GM21447 (cell line): ENCODE measurements at regions not wholly inside any gene's neighbourhood (a gene's known extent, or its start where the extent isn't known, plus 50 kb on each side); places are given as distances from the start of the nearest gene placed in this dataset.

Source experiments
- ATAC-seq: cut with Tn5 transposase; IDR thresholded peaks from one replicate; pipeline ENCODE4 v1.9.1; 2021; ENCODE audit not compliant: unreplicated experiment

- no peak for ATAC-seq
Measured at GRCh38 chr3:106018929-106019550, 150.2 kb upstream of the CBLB start.

GRCh38 chr3:106022913-106023312, 154.1 kb upstream of the CBLB start:
- no peak for ATAC-seq

DNA sequence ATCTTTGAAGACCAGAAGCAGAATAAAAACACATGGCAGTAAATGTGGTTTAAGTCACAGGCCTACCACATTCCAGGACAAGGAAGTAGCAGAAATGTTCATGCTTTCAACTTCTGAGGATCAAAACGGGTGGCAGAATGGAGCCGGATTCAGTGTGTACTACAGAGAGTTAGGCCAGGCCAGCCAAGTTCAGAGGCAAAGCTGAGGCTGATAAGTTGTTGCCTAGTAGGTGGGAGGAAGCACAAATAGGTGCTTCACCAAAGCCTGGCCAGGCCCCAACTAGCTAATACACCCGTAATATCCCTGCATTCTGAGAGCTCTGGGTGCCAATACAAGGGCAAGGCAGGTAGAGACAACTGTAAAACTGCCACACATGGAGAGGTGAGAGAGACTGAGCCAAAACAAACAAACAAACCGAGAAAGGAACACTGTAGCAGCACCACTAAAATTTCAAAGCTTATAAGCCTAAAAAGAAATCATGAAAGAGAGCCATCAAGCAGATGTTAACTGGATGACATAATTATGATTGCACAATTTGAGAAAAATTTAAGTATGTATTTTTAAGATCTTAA, 156.4 kb upstream of the CBLB start:
- no peak for ATAC-seq

GRCh38 chr3:106029954-106030626, 161.3 kb upstream of the CBLB start:
- no peak for ATAC-seq

DNA sequence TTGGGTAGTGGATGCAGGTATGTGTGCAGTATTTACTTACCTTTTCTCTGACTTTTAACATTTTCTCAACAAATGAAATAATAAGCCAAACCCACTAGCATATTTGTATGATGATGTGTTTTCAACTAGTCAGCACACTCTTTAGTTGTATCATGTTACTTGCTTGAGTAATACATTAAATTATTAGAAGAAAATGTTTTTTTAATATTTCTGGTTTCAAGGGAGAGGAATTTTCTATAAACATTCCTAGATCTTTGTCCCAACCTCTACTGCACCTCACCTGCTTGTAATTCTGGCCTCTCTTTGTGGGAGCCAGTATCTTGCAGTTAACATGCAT, 161.8 kb upstream of the CBLB start:
- ATAC-seq: no peak

- no peak for ATAC-seq
Measured at GRCh38 chr3:106032479-106032878, 163.7 kb upstream of the CBLB start.

DNA sequence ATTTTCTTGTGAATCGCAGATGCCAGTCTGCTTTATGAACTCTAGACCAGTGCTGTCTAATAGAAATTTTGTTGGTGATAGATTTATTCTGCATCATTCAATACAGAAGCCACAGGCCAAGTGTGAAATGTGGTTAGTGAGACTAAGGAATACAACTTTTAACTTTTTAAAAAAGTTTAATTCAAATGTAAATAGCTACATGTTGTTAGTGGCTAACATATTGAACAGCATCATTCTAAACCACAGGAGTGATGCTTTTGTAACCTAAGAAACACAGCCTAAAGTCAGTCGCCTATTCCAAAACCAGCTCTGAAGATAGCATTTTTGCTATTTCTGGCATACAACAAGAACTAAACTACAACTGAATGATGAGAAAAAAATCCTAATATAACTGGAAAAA, 164.8 kb upstream of the CBLB start:
- no peak for ATAC-seq

- ATAC-seq: no peak
Measured at GRCh38 chr3:106034313-106034712, 165.5 kb upstream of the CBLB start.

GRCh38 chr3:106035619-106036018, 166.8 kb upstream of the CBLB start:
- no peak for ATAC-seq

DNA sequence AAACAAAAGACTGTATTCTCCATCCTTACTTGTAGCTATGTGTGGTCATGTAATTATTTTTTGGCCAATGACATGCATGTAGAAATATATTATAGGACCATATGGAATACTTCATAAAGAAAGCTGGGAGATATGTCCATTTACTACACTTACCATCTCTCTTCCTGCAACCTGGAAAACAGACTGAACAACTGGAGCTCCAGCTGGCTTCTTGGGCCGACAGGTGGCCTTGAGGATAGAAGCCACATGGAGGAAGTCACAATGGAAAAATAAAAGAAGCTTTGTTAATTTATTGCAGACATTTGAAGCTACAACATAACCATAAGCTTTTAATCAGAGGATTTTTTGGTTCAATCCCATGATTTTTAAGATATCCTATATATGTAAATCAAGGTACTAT, 167.9 kb upstream of the CBLB start:
- ATAC-seq: no peak

GRCh38 chr3:106047221-106047620, 178.4 kb upstream of the CBLB start:
- ATAC-seq: no peak

DNA sequence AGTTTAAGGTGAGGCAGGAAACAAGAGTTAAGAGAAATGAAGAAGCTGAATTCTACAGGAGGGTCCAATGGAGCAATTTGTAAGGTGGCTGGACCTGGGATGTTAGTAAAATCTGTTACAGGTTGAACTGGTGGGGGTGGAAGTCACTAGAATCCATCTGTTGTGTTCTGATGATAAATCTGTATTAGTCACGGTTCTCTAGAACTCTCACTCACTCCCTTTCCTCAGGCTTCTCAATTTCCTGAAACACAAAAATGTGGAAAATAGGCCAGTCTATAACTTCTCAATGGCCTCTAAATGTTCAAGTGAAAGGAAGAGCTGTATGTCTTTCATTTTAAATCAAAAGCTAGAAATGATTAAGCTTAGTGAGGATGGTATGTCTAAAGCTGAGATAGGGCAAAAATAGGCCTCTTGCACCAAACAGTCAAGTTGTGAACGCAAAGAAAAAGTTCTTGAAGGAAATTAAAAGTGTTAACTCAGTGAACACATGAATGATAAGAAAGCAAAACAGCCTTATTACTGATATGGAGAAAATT, 180.2 kb upstream of the CBLB start:
- no peak for ATAC-seq

GRCh38 chr3:106049821-106050220, 181.0 kb upstream of the CBLB start:
- no peak for ATAC-seq

GRCh38 chr3:106056931-106057330, 188.1 kb upstream of the CBLB start:
- ATAC-seq: no peak

GRCh38 chr3:106058475-106058874, 189.7 kb upstream of the CBLB start:
- ATAC-seq: no peak

GRCh38 chr3:106059953-106060517, 191.2 kb upstream of the CBLB start:
- ATAC-seq: no peak

DNA sequence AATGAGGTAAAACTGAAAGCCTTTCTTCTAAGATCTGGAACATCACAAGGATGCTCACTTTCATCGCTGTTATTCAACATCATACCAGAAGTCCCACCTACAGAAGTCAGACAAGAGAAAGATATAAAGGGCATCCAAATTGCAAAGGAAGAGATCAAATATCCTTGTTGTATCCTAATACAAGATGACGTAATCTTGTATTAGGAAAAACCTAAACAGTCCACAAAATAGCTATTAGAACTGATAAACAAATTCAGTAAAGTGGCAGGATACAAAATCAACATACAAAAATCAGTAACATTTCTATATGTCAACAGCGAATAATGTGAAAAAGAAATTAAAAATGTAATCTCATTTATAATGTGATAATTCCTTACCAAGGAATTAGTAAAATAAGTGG, 195.1 kb upstream of the CBLB start:
- ATAC-seq: no peak

GRCh38 chr3:106065831-106066230, 197.0 kb upstream of the CBLB start:
- no peak for ATAC-seq

DNA sequence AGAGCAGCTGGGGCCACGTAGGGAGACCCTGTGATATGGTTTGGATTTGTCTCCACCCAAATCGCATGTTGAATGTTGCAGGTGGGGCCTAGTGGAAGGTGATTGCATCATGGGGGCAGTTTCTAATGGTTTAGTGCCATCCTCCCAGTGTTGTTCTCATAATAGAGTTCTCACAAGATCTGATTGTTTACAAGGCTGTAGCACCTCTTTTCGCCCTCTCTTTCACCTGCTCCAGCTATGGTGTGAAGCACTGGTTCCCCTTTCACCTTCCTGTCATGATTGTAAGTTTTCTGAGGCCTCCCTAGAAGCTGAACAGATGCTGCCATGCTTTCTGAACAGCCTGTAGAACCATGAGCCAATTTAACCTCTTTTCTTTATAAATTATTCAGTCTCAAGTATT, 198.9 kb upstream of the CBLB start:
- peak; percentile 77 for ATAC-seq

DNA sequence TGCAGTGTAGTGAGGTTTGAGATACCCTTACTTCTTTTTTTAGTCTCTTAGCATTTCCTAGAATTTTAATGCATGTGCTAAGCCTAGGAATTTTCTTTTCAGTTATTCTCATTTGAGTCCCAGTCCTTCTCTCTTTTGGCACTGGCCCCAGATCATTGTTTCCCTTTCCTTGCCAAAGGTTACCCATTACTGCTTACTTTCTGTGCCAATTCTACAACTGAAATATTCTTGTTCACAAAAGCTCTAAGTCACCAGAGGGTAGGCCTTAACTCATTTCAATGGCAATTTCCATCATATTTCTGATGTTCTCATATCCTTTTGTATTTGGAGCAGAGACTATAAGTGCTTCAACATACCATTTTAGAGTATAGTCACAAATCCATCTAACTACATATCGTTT, 199.6 kb upstream of the CBLB start:
- ATAC-seq: peak; percentile 20

- peak; percentile 75 for ATAC-seq
Measured at GRCh38 chr3:106068795-106069194, 200.0 kb upstream of the CBLB start.

DNA sequence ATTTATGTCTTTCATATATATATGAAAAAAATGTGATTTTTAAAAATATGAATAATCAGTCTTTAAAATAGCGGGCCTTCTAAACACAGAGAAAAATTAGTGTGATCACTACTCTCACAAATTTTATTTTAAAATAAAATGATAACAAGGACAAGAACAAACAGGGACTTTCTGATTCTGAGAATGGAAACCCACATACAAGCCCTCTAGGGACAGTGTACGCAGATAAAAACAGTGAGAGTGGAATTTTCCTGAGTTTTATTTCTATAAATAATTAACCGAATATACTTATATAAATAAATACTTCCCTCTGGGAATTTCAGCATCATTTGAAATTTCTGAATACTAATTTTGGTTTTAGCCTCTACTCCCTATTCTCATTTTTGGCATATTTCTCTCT, 201.4 kb upstream of the CBLB start:
- ATAC-seq: no peak
